ENCODE measurements at regions not wholly inside any gene's neighbourhood (a gene's known extent, or its start where the extent isn't known, plus 50 kb on each side); places are given as distances from the start of the nearest gene placed in this dataset.

DNA sequence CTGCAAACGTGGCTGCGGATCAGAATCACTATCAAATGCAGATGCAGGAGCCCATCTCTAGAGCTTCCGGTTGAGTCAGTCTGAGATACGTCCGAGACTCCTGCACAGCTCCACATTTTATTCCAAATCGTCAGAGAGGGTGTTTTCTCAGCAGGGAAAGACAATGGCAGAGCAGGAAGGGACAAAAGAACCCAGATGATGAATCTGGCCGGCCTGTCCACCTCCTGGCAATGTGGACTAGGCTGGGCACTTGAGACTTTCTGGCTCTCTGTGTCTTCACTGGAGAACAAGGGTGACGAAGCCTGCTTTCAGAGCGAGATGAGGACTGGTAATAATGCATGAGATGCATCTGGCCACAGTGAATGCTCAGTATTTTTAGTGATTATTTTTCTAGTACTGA is 255.9 kb upstream of the MYT1L start:
- peaks cover 8% of the 10 kb centered on the region for H3K27me3 Mint-ChIP-seq (ENCODE audit: insufficient read depth, unreplicated experiment)
- no peaks in the 10 kb centered on the region for H3K9me3 ChIP-seq
- peaks cover 10% of the 10 kb centered on the region for H3K9me3 Mint-ChIP-seq (ENCODE audit: unreplicated experiment)
- H3K4me1 Mint-ChIP-seq (ENCODE audit: low read depth, unreplicated experiment), result no peaks in the 10 kb centered on the region
- no peak overlapping the region for H3K4me3 Mint-ChIP-seq (ENCODE audit: unreplicated experiment)
- H3K36me3 Mint-ChIP-seq (ENCODE audit: insufficient read depth, unreplicated experiment), result no peaks in the 10 kb centered on the region
- no TSS peak for BruUV-seq (replicated peaks)
- H3K4me1 ChIP-seq, result no peaks in the 10 kb centered on the region
- no peaks in the 10 kb centered on the region for H3K36me3 ChIP-seq (ENCODE audit: control insufficient read depth, insufficient read depth, low read length)
- no peaks in the 10 kb centered on the region for H3K27me3 ChIP-seq (replicated peaks; ENCODE audit: control insufficient read depth, insufficient read depth, low read length)
- intact Hi-C loops (cut with micrococcal nuclease; ENCODE audit: unreplicated experiment), result no loop called here
- no peak overlapping the region for H3K4me3 ChIP-seq (ENCODE audit: low read depth, low read length)
- ChIA-PET CTCF (no interaction called here), POLR2A (no interaction called here)
- DNase-seq, result no peak
- no peak overlapping the region for H3K27ac Mint-ChIP-seq (ENCODE audit: unreplicated experiment)
- TF ChIP-seq, protein P1, sequence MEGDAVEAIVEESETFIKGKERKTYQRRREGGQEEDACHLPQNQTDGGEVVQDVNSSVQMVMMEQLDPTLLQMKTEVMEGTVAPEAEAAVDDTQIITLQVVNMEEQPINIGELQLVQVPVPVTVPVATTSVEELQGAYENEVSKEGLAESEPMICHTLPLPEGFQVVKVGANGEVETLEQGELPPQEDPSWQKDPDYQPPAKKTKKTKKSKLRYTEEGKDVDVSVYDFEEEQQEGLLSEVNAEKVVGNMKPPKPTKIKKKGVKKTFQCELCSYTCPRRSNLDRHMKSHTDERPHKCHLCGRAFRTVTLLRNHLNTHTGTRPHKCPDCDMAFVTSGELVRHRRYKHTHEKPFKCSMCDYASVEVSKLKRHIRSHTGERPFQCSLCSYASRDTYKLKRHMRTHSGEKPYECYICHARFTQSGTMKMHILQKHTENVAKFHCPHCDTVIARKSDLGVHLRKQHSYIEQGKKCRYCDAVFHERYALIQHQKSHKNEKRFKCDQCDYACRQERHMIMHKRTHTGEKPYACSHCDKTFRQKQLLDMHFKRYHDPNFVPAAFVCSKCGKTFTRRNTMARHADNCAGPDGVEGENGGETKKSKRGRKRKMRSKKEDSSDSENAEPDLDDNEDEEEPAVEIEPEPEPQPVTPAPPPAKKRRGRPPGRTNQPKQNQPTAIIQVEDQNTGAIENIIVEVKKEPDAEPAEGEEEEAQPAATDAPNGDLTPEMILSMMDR (IDR thresholded peaks at IDR 0.05; ENCODE audit: insufficient read depth in 1 of 2, low read depth in 1 of 2, low read length in 1 of 2, severe bottlenecking in 1 of 2, unreplicated experiment in 1 of 2), result no peak

DNA sequence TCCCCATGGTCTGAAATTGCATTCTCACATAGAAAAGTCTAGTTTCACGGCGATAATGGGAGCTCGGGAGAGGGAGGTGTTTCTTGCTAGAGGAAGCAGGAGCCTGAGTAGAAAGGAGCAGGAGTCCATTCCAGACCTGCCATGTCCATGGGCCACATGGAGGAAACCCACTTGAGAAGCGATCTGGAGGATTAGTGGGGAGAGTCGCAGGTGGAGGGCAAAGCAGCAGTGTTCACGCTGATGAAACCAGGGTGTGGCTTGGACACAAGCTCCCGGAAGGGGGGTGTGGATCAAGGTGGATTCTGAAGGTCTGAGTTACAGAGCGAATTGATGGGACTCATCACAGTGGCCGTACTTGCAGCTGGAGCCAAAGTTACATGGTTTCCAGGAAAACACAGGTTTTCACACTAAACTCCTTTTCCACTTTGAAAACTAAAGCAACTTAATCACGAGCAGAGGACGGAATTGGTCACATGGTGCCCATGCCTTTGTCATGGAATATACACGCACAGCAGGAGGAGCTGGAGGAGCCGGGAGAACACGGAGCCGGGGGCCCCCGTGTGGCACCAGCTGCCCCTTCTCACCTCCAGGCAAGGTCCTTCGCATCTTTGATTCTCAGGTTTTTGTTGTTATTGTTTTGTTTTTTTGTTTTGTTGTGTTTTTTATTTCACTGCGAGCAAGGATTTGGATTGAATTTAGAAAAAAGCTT is 255.1 kb upstream of the MYT1L start:
- Histone ChIP-seq H3K4me3 (ENCODE audit: low read depth, low read length) (no peak overlapping the region), H3K4me1 (no peaks in the 10 kb centered on the region), H3K27me3 (replicated peaks; ENCODE audit: control insufficient read depth, insufficient read depth, low read length) (no peaks in the 10 kb centered on the region), H3K36me3 (ENCODE audit: control insufficient read depth, insufficient read depth, low read length) (no peaks in the 10 kb centered on the region), H3K9me3 (no peaks in the 10 kb centered on the region)
- H3K4me3 Mint-ChIP-seq (ENCODE audit: unreplicated experiment), result no peak overlapping the region
- TF ChIP-seq, protein P1 (IDR thresholded peaks at IDR 0.05; ENCODE audit: insufficient read depth in 1 of 2, low read depth in 1 of 2, low read length in 1 of 2, severe bottlenecking in 1 of 2, unreplicated experiment in 1 of 2), result no peak
- H3K27me3 Mint-ChIP-seq (ENCODE audit: insufficient read depth, unreplicated experiment), result peaks cover 8% of the 10 kb centered on the region
- no peaks in the 10 kb centered on the region for H3K4me1 Mint-ChIP-seq (ENCODE audit: low read depth, unreplicated experiment)
- no peak overlapping the region for H3K27ac Mint-ChIP-seq (ENCODE audit: unreplicated experiment)
- peaks cover 10% of the 10 kb centered on the region for H3K9me3 Mint-ChIP-seq (ENCODE audit: unreplicated experiment)
- ChIA-PET POLR2A (no interaction called here), CTCF (no interaction called here)
- H3K36me3 Mint-ChIP-seq (ENCODE audit: insufficient read depth, unreplicated experiment), result no peaks in the 10 kb centered on the region
- DNase-seq, result no peak
- intact Hi-C loops (cut with micrococcal nuclease; ENCODE audit: unreplicated experiment), result no loop called here
- no TSS peak for BruUV-seq (replicated peaks)

DNA sequence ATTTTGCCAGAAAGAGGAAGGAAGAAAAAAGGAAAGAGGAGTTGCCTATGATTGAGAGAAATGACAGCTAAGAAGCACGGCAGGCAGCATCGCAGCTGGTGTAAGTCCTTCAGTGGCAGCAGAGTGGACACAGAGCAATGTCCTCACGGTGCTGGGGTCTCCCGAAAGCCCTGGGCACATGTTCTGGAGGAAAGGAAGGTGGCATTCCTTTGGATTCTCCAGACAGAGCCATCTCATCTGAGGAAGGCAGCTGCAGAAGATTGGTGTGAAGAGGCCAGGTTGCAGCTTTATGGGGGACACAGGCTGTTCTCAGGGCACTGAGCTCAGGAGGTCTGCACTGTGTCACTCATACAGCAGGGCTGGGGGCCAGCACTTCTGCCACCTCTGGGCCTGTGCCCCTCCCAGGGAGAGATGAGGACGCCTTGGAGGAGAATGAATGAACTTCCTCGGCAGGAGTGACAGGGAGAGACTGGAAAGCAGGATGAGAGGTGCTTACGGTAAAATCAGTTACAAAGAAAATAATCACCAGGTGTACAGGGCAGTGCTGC is 252.0 kb upstream of the MYT1L start:
- Mint-ChIP-seq H3K36me3 (ENCODE audit: insufficient read depth, unreplicated experiment) (no peaks in the 10 kb centered on the region), H3K27me3 (ENCODE audit: insufficient read depth, unreplicated experiment) (peaks cover 12% of the 10 kb centered on the region), H3K9me3 (ENCODE audit: unreplicated experiment) (peaks cover 10% of the 10 kb centered on the region), H3K4me1 (ENCODE audit: low read depth, unreplicated experiment) (no peaks in the 10 kb centered on the region), H3K27ac (ENCODE audit: unreplicated experiment) (no peak overlapping the region), H3K4me3 (ENCODE audit: unreplicated experiment) (no peak overlapping the region)
- ChIA-PET POLR2A (no interaction called here), CTCF (no interaction called here)
- Histone ChIP-seq H3K27me3 (replicated peaks; ENCODE audit: control insufficient read depth, insufficient read depth, low read length) (no peaks in the 10 kb centered on the region), H3K4me1 (no peaks in the 10 kb centered on the region), H3K36me3 (ENCODE audit: control insufficient read depth, insufficient read depth, low read length) (no peaks in the 10 kb centered on the region), H3K9me3 (no peaks in the 10 kb centered on the region), H3K4me3 (ENCODE audit: low read depth, low read length) (no peak overlapping the region)
- TF ChIP-seq, protein P1 (IDR thresholded peaks at IDR 0.05; ENCODE audit: insufficient read depth in 1 of 2, low read depth in 1 of 2, low read length in 1 of 2, severe bottlenecking in 1 of 2, unreplicated experiment in 1 of 2), result no peak
- BruUV-seq (replicated peaks), result no TSS peak
- intact Hi-C loops (cut with micrococcal nuclease; ENCODE audit: unreplicated experiment), result no loop called here
- DNase-seq, result no peak

Data from Caco-2 (cell line).